Amniotic stem cell (primary cell): ENCODE measurements at regions not wholly inside any gene's neighbourhood (a gene's known extent, or its start where the extent isn't known, plus 50 kb on each side); places are given as distances from the start of the nearest gene placed in this dataset.
"Not testable (repeated sequence)": the region's sequence is repeated elsewhere in the genome, so short reads cannot be mapped to it uniquely, and the experiment has no call there.

Source experiments
- DNase-seq: peaks from one replicate; lab custom pipeline; 2025; lab: John Stamatoyannopoulos, UW

DNA sequence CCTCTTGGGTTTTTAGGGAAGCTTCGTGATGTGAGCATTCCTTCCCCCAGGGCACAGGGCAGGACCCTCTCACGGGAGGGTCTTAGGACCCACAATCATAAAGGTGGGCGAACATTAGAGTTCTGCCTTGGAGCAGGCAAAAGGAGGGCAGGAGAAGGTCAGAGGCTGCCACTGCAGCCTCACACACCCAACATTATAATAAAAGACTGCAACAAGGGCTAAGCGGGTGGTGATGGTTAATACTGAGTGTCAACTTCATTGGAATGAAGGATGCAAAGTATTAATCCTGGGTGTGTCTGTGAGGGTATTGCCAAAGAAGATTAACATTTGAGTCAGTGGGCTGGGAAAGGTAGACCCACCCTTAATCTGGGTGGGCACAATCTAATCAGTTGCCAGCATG, 206.6 kb upstream of the C2CD4B start:
- not testable (repeated sequence) for DNase-seq

DNA sequence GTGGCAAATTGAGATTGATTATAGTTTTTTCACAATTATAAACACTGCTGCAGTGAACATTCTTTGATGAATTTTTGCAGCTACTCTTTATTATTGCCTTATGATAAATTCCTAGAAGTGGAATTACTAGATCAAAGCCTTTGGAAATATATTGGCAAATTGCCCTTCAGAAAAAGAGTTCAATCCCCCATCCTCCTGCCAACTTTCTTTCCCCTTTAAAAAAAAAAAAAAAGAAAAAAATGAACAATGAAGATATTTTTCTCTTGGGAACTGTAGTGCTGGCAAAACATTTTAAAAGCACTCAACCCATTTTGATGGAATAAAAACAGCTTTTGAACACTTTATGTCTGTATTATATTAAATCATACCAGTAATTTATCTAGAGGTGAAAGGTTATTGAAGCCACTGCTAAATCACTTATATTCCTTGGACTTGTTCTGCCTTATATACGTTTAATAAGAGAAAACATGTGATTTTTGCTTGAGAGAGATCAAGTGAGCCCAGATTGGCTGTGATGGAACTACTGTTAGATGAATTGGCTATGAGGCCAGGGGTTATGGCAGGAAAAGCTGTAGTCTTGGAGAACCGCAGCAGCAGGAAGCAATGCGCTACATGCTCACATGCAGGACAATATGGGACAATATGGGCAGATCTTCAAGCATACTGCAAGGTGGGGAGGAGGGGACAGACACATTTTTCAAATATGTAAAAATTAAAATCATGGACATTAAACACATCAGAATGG, 212.8 kb upstream of the C2CD4B start:
- no peak for DNase-seq

DNA sequence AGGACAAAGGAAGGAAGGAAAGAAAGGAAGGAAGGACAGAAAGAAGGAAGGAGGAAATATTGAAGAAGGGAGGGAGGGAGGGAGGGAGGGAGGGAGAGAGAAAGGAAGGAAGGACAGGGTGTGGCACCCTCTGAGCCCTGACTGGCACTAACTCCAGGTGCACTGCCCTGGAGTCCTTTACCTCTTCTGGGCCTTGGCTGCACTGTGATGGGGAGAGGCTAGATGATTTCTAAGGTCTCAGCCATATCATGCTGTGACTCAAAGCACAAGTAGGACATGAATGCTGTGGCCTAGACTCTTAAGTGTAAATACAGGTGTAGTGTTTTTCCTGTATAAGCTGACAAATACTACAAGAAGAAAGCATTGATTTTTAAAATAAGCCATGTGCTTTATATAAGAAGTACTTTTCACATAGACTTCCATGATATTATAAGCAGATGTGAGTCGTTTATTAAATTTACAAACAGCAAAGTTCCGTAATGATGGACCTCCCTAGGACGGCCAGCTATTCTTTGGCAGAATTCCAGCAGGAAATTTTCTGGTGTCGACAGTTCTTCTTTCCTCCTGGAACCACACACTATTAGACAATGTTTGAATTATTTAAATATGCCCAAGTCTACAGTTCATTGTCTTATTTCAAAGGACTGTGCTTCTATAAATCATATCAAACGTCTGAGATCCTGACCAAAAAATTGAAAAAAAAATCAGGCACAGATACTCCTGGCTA, 213.8 kb upstream of the C2CD4B start:
- DNase-seq = no peak

GRCh38 chr15:62380011-62380410, 214.9 kb upstream of the C2CD4B start:
- no peak for DNase-seq

DNA sequence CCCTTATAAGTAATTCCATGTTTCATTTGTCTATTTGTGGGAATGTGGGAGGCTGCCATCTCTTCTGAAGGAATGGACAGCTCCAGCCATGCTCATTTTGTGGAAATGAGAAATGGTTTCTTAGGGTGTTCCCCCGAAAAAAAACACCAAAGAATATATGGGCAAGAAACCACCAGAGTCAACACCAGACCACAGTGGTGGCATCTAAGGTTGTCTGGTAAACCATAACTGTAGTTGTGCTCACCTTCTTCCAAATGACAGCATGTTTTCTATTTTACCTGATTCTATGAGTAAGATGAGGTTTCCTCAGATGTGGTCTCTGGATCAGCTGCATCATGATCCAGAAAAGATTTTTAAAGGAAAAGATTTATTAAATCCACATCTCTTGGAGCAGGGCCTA, 217.0 kb upstream of the C2CD4B start:
- DNase-seq = no peak

- DNase-seq = peak; percentile 61
Observed at GRCh38 chr15:62389885-62390790, 225.1 kb upstream of the C2CD4B start, which contains the start of gene TLN2. Gene TLN2 (plus strand): TSS chr15:62390550.

GRCh38 chr15:62390791-62391640, 225.9 kb upstream of the C2CD4B start:
- no peak for DNase-seq

- no peak for DNase-seq
Observed at GRCh38 chr15:62391641-62392262, 226.7 kb upstream of the C2CD4B start.

DNA sequence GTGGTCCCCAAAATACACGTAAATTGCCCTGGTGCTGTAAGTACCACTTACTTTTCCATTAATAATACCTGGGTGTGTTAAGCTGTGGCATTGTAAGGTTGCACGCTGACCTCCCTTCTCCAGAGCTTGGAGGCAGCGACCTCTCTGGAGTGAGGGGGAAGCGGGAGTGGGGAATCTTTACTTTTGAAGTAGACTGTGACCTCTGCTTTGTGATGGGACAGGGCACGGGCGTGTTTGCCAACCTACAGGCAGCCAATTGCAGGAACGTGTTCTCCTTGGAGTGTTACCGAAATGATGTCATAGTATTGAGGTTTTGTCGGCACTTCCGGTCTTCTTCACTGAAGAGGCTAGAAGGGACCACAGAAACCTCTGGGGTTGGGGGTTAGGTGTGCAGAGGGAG, 227.3 kb upstream of the C2CD4B start:
- DNase-seq = no peak

GRCh38 chr15:62393196-62393595, 228.1 kb upstream of the C2CD4B start:
- DNase-seq = no peak

- DNase-seq = no peak
Observed at GRCh38 chr15:62394079-62394478, 229.0 kb upstream of the C2CD4B start.

DNA sequence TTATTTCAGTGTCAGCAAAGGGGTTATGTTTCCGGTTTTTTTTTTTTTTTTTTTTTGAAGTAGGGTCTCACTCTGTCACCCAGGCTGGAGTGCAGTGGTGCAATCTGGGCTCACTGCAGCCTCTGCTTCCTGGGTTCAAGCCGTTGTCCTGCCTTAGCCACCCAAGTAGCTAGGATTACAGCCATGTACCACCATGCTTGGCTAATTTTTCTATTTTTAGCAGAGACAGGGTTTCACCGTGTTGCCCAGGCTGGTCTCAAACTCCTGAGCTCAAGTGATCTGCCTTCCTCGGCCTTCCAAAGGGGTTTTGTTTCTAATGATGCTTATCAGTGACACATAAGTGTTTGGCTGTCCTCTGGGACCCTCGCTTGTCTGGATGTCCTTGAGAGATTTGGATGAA, 235.7 kb upstream of the C2CD4B start:
- no peak for DNase-seq

GRCh38 chr15:62402687-62403086, 237.6 kb upstream of the C2CD4B start:
- no peak for DNase-seq

DNA sequence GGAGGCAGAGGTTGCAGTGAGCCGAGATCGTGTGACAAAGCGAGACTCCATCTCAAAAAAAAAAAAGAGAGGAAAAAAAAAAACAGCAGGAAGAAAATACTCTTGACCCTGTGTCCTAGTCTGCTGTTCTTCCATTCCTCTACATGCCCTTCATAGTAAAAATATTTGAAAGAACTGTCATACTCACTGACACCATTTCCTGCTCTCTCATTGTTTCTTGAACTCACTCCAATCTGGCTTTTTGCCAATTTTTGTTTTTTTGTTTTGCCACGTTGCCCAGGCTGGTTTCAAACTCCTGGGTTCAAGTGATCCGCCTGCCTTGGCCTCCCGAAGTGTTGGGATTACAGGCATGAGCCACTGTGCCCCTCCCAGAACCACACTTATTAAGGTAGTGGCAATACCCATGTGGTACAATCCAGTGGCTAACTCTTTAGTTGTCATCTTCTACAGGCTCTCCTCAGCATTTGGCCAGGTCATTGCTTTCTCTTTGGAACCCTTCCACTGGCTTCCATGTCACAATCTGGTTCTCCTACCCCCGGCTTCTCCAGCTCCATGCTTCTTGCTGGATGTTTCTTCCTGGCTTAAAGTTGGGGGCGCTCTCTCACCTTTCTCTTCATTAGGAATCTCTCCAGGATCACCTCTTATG, 238.2 kb upstream of the C2CD4B start:
- DNase-seq = no peak

DNA sequence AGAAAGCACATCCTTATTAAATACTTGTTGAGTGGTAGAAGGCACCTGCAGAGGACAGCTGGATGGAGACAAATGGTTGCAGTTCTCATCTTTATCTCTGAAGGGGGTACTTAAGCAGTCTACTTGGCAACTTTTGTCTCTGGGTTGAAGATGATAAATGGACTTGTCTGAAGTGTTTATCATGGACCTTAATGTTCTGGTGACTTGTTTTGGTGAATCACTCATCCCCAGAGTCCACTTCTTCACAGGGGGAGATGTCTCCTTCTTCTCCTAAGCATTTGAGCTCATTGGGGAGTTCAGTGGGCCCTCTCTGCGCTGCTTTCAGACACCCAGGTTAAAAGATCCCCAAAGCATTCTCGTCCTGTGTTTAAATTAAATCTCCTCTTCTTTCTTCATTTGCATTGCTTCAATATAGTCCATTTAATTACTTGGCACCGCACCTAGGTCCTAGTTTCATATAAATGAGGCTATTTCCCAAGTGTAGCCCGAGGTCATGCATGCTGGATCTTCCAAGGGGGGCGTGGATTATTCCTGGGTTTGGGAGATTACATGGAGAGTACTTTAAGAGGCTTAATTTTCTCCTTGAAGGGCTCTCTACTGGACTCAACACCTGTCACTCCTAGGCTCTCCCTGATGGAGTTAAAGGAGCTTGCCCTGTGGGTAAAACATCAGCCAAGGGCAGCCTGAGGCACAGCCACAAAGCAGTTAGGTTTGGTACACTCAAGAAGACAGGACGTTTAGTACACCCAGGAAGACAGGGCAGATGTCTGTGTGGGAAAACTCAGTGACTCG, 239.3 kb upstream of the C2CD4B start:
- no peak for DNase-seq

DNA sequence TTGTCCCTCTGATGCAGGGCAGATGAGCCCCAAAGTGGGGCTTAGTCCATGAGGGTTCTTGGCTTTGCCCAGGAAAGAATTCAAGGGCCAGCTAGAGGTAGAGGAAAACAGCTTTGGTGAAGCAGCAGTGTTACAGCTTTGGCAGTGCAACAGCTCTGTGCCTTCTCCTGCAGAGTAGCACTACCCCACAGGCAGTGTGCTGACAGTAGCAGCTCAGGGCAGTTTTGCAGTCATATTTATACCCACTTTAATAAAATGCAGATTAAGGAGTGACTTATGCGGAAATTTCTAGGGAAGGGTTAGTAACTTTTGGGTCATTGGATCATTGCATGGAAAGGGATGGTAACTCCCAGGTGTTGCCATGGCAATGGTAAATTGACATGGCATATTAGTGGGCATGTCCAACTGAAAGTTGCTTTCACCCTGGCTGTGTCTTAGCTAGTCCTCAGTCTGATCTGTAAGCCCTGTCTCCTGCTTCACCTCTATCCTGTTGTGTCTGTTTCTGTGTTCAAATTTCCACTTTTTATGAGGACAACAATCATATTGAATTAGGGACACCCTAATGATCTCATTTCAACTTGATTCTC, 241.3 kb upstream of the C2CD4B start:
- DNase-seq = no peak

GRCh38 chr15:62407216-62407615, 242.1 kb upstream of the C2CD4B start:
- DNase-seq = no peak

- DNase-seq = no peak
Observed at GRCh38 chr15:62407962-62408361, 242.9 kb upstream of the C2CD4B start.

GRCh38 chr15:62409466-62409865, 244.4 kb upstream of the C2CD4B start:
- no peak for DNase-seq
